ENCODE measurements at regions not wholly inside any gene's neighbourhood (a gene's known extent, or its start where the extent isn't known, plus 50 kb on each side); places are given as distances from the start of the nearest gene placed in this dataset.

- TF ChIP-seq CTCF (IDR thresholded peaks at IDR 0.05) (no peak), POLR2A (IDR thresholded peaks at IDR 0.05) (no peak)
Observed at GRCh38 chr10:85177767-85178166, 849.4 kb downstream of the CCSER2 start.

All from lower leg skin (tissue), 3 donors.